NCI-H2107 treated with DMSO at 0.1 percent for 48 hours (cell line): ENCODE measurements at regions not wholly inside any gene's neighbourhood (a gene's known extent, or its start where the extent isn't known, plus 50 kb on each side); places are given as distances from the start of the nearest gene placed in this dataset.
A peak's percentile ranks its signal among the peaks of the same experiment; 100 is the strongest.

Experiments
- DNase-seq: peaks from one replicate; lab custom pipeline; 2025; ENCODE audit not compliant: unreplicated experiment; lab: John Stamatoyannopoulos, UW

DNA sequence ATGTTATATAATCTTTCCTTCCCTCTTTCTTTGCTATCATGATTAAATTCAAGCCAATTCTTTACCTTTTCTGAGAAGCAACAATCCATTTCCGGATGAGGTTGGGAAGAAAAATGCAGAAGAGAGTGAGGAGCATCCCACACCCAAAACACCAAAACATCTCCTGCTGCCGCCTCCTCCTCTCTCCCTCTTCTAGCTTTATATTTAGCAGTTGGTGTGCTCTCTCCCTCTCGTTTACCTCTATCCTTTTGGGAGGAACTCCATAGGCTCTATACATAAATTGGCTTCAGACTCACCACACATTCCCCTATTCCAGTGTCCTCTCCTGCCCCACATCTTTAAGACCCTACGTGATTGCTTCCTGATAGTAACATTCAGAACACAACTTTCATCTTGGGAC lies 332.2 kb upstream of the PLXNA2 start:
- DNase-seq = no peak

DNA sequence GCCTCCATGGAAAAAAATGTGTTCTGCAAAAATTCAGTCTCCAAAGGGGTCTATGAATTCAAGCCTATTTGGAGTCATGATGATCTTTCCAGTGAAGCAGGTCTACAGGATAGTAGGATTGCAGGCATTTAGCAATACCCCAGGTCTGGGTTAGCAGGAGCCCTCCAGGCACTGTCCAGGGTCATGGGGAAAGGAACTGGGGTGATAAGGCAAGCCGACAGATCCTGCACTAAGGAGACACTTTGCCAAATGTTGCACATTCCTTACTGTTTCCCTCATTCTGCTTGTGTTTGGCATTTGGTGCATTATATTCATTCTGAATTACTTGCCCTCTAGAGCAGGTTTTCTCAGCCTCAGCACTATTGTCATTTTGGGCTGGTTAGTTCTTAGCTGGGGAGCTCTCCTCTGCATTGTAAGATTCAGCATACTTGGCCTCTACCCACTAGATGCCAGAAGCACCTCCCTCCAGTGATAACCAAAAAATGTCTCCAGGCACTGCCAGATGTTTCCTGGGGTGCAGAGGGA lies 333.3 kb upstream of the PLXNA2 start:
- DNase-seq = no peak

DNA sequence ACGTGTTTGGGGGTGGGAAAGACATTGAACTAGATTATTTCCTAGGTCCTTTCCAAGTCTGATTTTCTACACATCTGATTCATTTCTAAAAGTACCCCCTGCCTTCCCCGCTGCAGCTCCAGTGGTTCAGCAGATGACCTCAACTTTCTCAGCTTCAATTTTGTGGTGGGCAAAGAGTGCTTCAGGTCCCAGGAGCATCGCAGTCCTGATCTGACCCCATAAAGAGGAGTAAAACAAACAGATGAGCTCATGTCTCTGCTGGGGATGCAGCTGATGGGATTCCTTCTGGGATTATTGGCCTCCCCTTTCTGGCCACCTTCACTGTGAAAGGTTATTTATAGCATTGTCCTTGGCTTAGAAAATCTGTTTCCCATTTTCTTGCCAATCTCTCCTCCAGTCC lies 337.0 kb upstream of the PLXNA2 start:
- DNase-seq = no peak

DNA sequence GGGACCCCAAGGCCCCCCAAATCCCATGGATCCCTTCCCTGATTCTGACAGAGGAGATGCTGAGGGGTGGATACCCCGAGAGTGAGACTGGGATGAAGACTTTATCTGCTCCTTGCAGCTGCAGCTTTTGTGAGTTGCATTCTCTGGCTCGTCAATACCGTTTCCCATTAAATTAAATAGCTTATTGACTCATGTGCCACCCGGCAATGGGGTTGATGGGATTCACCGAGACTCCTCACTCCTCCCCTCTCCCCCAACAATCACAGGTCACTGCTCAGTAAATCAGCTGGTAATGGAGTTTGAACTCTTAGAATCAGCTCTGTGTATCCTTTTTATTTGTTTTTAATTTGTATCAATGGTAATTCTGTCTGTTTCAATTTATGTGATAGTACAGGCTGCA lies 337.5 kb upstream of the PLXNA2 start:
- no peak for DNase-seq

DNA sequence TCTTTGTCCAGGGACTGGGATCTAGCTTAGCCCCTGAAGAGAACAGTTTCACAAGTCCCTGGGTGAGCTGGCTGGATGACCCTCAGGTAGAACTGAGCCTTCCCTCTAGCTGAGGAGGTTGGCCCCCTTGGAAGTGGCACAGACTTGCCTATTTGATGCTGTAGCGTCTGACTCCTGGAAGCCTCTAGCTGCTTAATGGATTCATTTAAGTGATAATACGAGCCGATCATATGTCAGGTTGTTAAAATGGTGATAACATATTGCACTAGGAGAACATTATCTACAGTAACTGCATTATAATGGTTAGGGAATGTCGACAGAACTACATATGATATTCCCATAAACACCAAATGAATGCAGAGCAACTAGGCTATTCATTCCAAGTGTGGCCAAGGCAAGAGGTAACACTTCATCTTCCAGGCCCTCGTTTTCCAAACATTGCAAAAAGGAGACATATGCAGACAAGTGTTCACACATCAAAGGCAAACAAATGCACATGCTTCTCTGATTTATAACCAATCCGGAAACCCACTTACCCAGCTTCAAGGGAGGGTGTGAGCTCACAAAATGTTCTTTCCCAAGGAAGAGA lies 340.1 kb upstream of the PLXNA2 start:
- DNase-seq = no peak

DNA sequence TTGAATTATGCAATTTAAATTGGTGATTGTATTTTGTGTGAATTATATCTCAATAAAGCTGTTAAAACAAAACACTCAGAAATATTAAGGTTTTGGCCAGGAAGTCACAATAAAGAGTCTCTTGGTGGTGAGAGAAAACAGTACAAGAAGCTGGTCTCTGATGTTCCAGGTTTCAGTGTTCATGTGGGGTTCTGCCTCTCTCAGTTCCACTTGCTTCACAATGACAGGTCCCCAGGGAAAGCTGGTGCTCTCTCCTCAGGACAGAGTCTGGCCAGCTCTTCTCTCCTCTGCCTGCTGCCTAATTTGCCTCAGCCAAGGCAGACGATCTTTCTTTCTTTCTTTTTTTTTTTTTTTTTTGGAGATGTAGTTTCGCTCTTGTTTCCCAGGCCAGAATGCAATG lies 342.9 kb upstream of the PLXNA2 start:
- DNase-seq = peak; percentile 11

DNA sequence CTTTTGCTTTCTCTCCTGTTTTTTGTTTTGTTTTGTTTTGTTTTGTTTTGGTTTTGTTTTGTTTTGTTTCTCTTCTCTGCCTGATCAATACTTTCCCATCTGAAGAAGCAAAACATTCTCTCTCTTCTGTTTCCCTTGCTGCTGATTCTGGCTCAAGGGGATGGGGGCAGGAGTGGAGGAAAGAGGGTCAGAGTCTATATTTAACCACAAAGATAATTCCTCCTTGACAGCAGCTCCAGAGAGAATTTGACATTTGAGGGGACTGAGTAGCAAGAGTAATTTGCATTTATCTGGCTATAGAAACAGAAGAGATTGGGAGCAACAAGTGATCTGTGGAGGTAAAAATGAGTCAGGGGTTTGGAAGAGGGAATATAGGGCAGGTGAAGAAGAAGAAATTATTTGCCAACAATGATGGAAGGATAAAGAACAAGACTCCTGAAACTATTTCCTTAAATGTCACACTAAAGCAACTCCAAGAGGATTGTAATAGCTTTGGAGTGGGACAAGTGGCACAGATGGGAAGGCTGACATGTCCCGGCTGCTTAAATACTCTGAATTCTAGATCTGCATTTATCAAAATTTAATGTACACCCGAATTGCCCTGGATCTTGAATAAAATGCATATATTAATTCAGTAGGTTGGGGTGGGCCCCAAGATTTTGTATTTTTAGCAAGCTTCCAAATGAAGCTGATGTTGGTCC lies 349.3 kb upstream of the PLXNA2 start:
- DNase-seq = no peak

DNA sequence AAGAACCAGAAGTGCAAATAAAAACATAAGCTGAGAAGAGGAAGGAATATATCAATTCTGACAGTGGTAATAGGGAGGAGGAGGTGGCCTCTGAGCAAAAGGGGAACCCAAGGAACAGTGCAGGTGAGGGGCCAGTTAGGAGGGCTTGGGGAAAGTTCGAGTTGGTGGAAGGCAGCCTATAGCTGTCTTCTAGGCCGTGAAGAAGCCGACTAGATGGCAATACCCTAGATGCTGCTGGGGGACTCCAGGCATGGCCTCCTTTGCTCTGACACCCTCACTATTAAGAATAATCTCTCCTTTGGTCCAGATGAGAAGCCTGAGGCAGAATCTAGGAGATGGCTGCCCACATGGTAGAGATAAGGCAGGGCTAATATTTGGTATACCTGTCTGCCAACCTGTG lies 351.1 kb upstream of the PLXNA2 start:
- no peak for DNase-seq

DNA sequence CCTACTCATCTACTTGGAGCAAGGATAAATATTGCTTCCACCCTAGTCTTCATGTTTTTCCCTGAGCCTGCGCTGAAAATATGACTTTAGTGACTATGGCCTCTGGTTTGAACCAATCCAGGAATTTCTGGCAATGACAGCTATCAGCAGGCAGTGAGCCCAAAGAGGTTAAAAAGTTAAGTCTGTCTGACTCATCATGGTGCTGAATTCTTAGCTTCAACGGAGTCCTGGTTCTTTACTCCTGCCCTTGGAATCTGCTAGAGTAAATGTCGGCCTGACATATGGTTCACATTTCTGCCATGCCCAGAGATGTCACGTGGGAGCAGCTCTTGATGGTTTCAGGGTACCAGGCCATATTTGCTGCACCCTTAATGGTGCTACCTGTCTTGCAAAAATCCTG lies 351.6 kb upstream of the PLXNA2 start:
- DNase-seq = no peak

DNA sequence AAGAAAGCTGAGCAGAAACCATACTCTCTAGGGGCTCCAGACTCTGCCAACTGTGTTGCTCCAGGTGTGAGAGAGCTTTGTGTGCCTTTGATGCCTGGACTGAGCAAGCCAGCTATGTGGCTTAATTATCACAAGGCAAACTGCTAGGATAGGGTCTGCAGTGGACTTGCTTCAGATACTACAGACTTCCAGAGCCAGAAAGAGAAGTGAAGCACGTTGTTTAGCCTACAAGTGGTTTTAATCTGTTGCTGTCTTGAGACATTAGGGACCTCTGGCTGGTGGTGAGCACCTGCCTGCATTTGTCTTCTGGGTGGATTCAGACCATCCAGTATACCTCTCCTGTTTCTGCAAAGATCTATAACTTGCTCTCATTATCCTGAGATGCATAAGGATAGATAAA lies 353.4 kb upstream of the PLXNA2 start:
- DNase-seq = peak; percentile 71

DNA sequence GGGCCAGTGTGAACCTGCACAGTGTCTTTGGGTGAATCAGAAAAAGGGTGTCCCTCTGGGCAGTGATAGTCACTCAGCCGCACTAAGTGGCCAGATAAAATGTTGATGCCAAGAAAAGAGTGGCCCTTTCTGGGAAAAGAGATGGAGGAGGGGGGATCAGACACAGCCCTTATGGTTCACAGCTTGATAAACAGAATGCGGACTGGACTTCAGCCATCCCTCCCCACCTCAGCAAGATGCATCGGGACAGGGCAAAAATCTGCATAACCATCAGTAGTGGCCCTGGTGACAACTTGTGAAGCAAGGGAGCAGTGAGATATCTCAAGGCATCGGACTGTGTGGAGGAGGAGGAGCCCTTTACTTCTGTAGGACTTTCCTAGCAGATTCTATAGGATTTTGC lies 353.8 kb upstream of the PLXNA2 start:
- no peak for DNase-seq

DNA sequence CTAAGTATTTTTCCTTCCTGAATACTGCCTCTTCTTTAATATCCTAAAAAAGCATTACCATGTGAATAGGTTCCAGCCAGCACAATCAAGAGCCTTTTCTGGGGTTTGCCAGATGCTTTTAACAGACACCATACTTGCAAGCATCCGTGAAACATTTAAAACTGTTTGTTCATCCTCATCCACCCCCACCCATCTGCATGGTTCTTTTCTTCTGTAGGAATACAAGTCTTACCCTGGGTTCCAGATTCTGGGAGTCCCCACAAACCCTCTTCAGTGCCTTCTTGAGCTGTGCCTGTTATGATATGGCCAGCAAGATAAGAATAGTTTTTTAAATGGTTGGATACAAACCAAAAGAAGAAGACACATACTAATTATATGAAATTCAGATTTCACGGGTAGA lies 354.9 kb upstream of the PLXNA2 start:
- no peak for DNase-seq

DNA sequence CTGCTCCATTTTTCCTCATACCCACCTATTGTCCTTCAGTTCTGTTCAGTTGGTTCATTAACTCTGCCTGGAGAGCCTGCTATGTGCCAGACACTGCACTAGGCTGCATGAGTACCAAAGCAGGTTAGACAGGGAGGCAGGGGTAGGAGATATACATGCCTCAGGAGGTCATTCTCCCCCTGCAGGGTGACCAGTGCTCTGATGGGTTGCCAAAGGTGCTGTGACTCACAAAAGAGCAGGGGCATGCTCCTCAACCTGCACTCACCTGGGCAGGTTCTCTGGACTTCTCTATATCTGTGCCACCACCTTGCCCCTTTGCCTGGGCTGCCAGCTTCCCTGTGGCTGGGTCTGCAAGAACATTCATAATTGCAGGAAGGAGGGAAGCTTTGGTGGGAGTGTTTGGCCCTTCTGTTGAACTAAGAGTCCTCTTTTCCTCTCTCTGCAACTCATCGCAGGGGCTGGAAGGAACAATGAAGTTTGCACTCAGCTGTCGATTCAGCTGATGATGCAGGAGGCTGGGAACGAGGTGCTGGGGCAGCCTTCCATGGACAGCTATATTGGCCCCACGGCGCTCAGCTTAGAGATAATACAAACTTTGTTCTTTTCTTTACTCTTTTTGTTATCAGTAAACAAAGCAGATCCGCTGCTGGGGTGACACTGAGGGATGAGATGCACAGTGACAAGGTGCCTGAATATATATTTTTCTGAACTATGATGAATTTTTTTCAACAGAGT lies 356.4 kb upstream of the PLXNA2 start:
- no peak for DNase-seq

DNA sequence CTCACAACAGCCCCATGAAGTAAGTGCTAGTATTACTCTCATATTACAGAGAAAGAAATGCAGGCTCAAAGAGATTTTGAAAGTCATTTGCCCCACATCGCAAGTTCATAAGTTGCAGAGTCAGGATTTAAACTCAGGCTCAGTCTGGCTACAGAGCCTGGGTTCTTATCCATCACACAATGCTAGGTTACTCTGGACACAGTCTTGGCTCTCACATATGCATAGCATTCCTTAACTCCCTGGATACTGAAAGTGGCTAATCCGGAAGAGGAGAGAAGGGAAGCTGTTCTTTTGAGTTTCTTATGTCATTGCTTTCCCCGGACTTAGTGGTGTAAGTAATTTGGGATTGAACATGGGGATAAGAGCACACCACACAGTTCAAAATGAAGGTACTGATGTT lies 357.4 kb upstream of the PLXNA2 start:
- no peak for DNase-seq

DNA sequence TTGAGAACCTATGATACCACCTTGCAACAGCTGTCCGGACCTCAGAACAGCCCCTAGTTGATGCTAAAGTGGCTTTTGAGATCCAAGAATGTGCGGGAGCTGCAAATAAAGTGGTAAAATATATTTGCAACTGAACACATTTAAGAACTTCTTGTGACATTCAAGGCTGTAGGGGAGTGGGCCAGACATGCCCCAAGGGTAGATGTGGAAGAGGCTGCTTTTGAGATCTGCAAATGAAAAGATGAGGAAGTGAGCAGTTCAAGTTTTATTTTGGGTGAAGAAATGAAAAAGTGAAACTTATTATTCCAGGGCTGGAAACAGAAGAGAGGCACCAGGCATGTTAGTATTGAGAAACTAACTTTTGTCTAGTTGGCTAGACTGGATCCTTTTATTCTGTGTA lies 359.5 kb upstream of the PLXNA2 start:
- no peak for DNase-seq

DNA sequence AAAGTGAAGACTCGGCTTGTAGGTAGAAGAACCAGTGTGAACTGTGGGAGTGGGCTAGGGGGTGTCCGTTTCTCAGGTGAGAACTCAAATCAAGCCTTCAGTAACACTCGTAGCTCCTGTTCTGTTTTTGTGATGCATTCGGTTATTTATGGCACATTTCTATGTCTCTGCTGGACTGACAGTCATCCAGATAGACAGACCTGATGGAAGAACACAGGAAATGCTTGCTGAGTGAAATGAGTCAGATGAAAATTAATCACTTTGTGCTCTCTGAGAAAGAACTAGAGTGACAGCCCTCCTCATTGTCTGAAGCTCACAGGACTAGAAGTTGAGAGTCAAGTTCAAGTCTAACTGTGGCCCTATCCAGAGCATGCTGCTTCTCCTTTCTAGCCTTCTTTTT lies 360.1 kb upstream of the PLXNA2 start:
- no peak for DNase-seq

DNA sequence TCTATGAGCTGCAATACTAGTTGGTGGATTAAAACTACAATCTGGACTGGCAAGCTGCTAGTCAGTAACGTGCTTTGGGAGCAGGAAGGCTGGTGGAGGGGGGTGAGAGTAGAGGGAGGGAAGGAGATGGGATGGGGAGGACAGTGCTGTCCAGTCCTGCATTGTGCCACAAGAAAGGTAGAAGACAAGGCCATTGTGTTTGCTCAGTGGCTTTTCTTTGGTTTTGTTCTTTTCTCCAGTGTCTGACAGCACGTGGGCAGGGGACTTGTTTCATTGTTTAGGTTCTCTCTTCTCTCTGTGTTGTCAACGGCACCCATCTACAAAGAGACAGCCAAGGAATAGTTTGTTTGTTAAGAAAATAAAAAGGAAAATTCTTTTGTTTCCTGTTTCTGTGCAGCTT lies 362.8 kb upstream of the PLXNA2 start:
- no peak for DNase-seq

DNA sequence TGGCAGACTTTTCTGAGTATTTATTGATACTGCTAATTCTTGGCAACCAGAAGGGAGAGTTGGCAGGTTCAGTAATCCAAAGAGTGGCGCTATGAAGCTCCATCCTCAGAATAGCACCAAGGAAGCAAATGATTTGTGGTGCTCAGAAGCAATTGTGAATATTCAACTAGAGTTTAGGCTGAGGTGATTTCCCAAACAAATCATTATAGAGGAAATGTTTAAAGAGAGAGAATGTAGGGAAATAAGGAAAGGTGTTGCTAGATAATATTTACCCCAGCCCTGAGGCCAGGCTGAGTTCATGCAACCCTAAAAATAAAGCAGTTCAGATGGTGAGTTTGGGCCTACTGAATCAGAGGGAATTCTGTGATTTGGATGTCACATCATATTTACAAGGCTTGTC lies 363.4 kb upstream of the PLXNA2 start:
- no peak for DNase-seq

DNA sequence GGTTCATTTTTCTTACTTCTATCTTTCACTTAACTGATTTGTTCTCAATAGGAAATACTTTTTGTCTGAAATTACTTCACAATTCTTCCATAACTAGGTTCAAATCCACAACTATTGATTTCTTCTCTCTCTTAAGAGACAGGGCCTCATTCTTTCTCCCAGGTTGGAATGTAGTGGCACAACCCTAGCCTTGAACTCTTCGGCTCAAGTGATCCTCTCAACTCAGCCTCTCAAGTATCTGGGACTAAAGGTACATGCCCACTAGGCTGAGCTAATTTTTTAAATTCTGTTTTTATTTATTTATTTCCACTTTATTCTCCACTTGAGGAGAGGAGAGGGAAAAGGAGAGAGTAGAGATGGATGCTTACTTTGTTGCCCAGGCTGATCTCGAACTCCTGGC lies 370.4 kb upstream of the PLXNA2 start:
- no peak for DNase-seq

DNA sequence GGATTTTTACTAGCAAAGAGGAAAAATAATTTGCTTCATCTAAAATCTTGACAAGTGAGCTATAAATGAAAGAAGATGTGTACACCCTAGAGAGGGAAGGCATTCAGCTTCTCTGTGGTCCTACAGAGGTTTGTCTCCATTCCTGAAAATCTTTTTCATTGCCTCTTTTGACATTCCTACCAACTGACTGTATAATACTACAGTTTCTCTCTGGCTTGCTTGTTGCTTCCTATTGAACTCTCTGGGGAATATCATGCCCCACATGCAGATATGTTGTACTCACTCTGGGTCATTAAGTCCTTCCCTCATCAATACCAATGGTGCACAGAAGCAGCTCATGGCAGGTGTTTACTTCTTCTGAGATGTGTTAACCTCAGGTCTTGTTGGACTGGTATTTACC lies 371.2 kb upstream of the PLXNA2 start:
- DNase-seq = no peak

DNA sequence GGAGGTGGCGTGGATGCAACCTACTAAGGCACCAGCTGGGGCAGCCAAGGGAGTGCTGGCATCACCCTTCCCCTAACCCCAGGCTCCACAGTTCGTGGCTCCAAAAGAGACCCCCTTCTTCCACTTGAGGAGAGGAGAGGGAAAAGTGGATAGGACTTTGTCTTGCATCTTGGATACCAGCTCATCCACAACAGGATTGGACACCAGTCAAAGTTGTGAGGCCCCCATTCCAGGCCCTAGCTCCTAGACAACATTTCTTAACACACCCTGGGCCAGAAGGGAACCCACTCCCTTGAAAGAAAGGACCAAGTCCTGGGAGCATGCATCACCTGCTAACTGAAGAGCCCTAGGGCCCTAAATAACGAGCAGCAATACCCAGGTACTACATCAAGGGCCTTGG lies 372.6 kb upstream of the PLXNA2 start:
- DNase-seq = no peak
